ENCODE measurements at regions not wholly inside any gene's neighbourhood (a gene's known extent, or its start where the extent isn't known, plus 50 kb on each side); places are given as distances from the start of the nearest gene placed in this dataset.

GRCh38 chr3:76969471-76969870, 70.4 kb upstream of the ROBO2 start:
- peaks cover 12% of the 10 kb centered on the region for H3K9me3 Mint-ChIP-seq
- H3K36me3 Mint-ChIP-seq (ENCODE audit: low read depth): no peaks in the 10 kb centered on the region
- no peak overlapping the region for H3K27ac Mint-ChIP-seq
- H3K27me3 Mint-ChIP-seq: no peaks in the 10 kb centered on the region
- no peak for DNase-seq
- H3K4me1 Mint-ChIP-seq: no peaks in the 10 kb centered on the region
- ChIA-PET POLR2A (no interaction called here), CTCF (no interaction called here)
- H3K4me3 Mint-ChIP-seq: no peak overlapping the region

- ChIA-PET POLR2A (no interaction called here), CTCF (no interaction called here)
- Mint-ChIP-seq H3K4me1 (no peaks in the 10 kb centered on the region), H3K4me3 (no peak overlapping the region), H3K27me3 (no peaks in the 10 kb centered on the region), H3K9me3 (peaks cover 11% of the 10 kb centered on the region), H3K36me3 (ENCODE audit: low read depth) (no peaks in the 10 kb centered on the region), H3K27ac (no peak overlapping the region)
- DNase-seq: no peak
Measured at GRCh38 chr3:76969996-76970615, 69.8 kb upstream of the ROBO2 start.

GRCh38 chr3:76972624-76973296, 67.1 kb upstream of the ROBO2 start:
- Mint-ChIP-seq H3K27ac (no peak overlapping the region), H3K36me3 (ENCODE audit: low read depth) (no peaks in the 10 kb centered on the region), H3K9me3 (no peaks in the 10 kb centered on the region), H3K4me3 (no peak overlapping the region), H3K4me1 (no peaks in the 10 kb centered on the region), H3K27me3 (no peaks in the 10 kb centered on the region)
- POLR2A ChIA-PET: no interaction called here
- no peak for DNase-seq
- CTCF ChIA-PET: no interaction called here

- no peak for DNase-seq
- CTCF ChIA-PET: no interaction called here
- no peaks in the 10 kb centered on the region for H3K4me1 Mint-ChIP-seq
- H3K9me3 Mint-ChIP-seq: no peaks in the 10 kb centered on the region
- no peaks in the 10 kb centered on the region for H3K27me3 Mint-ChIP-seq
- H3K4me3 Mint-ChIP-seq: no peak overlapping the region
- H3K36me3 Mint-ChIP-seq (ENCODE audit: low read depth): no peaks in the 10 kb centered on the region
- POLR2A ChIA-PET: no interaction called here
- no peak overlapping the region for H3K27ac Mint-ChIP-seq
Measured at GRCh38 chr3:76976996-76977395, 62.9 kb upstream of the ROBO2 start.

GRCh38 chr3:76985645-76986044, 54.3 kb upstream of the ROBO2 start:
- Mint-ChIP-seq H3K36me3 (ENCODE audit: low read depth) (no peaks in the 10 kb centered on the region), H3K9me3 (no peaks in the 10 kb centered on the region), H3K27ac (no peak overlapping the region), H3K4me3 (no peak overlapping the region), H3K4me1 (no peaks in the 10 kb centered on the region), H3K27me3 (no peaks in the 10 kb centered on the region)
- DNase-seq: no peak
- ChIA-PET CTCF (no interaction called here), POLR2A (no interaction called here)

- H3K9me3 Mint-ChIP-seq: no peaks in the 10 kb centered on the region
- CTCF ChIA-PET: no interaction called here
- no peak for DNase-seq
- no peaks in the 10 kb centered on the region for H3K36me3 Mint-ChIP-seq (ENCODE audit: low read depth)
- H3K27me3 Mint-ChIP-seq: no peaks in the 10 kb centered on the region
- no peaks in the 10 kb centered on the region for H3K4me1 Mint-ChIP-seq
- H3K27ac Mint-ChIP-seq: no peak overlapping the region
- POLR2A ChIA-PET: no interaction called here
- H3K4me3 Mint-ChIP-seq: no peak overlapping the region
Measured at GRCh38 chr3:76986876-76987474, 52.9 kb upstream of the ROBO2 start.

All from activated CD4-positive, alpha-beta T cell treated with anti-CD3 and anti-CD28 coated beads, Interleukin-2, amount 10 ng/mL, durations not matched to agents 7 days and 5 days (primary cell).